Endothelial cell of umbilical vein (primary cell): ENCODE measurements at regions not wholly inside any gene's neighbourhood (a gene's known extent, or its start where the extent isn't known, plus 50 kb on each side); places are given as distances from the start of the nearest gene placed in this dataset.

Experiments used
- BruUV-seq: library from RNA; stranded (reverse); fragments of 400-500 nt; replicated peaks from 2 replicates; lab custom pipeline; 2021; lab: Mats Ljungman, UMichigan
- CTCF ChIA-PET: fragments of 300-600, 350-600 bp; sonication (Branson Sonifier 250); formaldehyde crosslinking; loops from one replicate; lab custom pipeline; 2021; ENCODE audit warnings: antibody characterized with exemption, inconsistent platforms; lab: Charles Lee
- POLR2A ChIA-PET: fragments of 300-600, 350-600 bp; sonication (Branson Sonifier 250); formaldehyde crosslinking; loops from one replicate; lab custom pipeline; 2021; ENCODE audit warnings: antibody characterized with exemption, inconsistent platforms; lab: Charles Lee
- DNase-seq: peaks from one replicate; pipeline ENCODE4 v3.0.0-alpha.2; 2011; ENCODE audit warnings: low read depth, low spot score
- FAIRE-seq: peaks from 2 replicates; lab custom pipeline; 2011; peaks lifted over from hg19 to GRCh38; lab: Jason Lieb, UNC
- H2AFZ ChIP-seq: 2 replicates; pipeline ENCODE4 v1.6.0; 2012; ENCODE audit warnings: low read depth, low read length, control low read depth, inconsistent platforms
- H3K27ac ChIP-seq: 2 replicates; pipeline ENCODE4 v1.5.1; 2011; ENCODE audit warnings: low read depth, mild to moderate bottlenecking, control low read depth, low read length, moderate library complexity; ENCODE audit not compliant: insufficient read depth
- H3K27me3 ChIP-seq, 2 experiments: 2 replicates each; pipeline versions ENCODE4 v1.6.0 to v1.6.1; 2011; ENCODE audit warnings: low read length in 2 of 2, mixed read lengths in 1 of 2; ENCODE audit not compliant: control insufficient read depth in 2 of 2, insufficient read depth in 2 of 2
- H3K36me3 ChIP-seq, 2 experiments: 2 replicates in 1 of 2; 3 replicates in 1 of 2; pipeline ENCODE4 v1.5.1; 2011; ENCODE audit warnings: low read length in 2 of 2, mild to moderate bottlenecking in 1 of 2, moderate library complexity in 1 of 2; ENCODE audit not compliant: control insufficient read depth in 2 of 2, insufficient read depth in 2 of 2; ENCODE audit errors: extremely low read depth in 1 of 2
- H3K4me1 ChIP-seq: 3 replicates; pipeline ENCODE4 v1.5.1; 2011; ENCODE audit warnings: mild to moderate bottlenecking, low read length; ENCODE audit not compliant: control insufficient read depth, insufficient read depth; ENCODE audit errors: extremely low read depth
- H3K4me2 ChIP-seq: 2 replicates; pipeline ENCODE4 v1.6.1; 2011; ENCODE audit warnings: low read length, control low read depth, mixed read lengths; ENCODE audit not compliant: insufficient read depth
- H3K4me3 ChIP-seq, 3 experiments: fragments of 200-600 bp in 1 of 3; sonication (generic), shearing (Covaris generic) in 1 of 3; replicated peaks in 1 of 3; 2 replicates each; pipeline ENCODE4 v1.5.1; 2011 to 2016; ENCODE audit warnings: control low read depth in 3 of 3, low read length in 3 of 3, mild to moderate bottlenecking in 2 of 3, inconsistent platforms in 1 of 3, low read depth in 1 of 3, moderate library complexity in 1 of 3; ENCODE audit not compliant: insufficient read depth in 1 of 3
- H3K79me2 ChIP-seq: 2 replicates; pipeline ENCODE4 v1.6.0; 2012; ENCODE audit warnings: low read length, inconsistent platforms; ENCODE audit not compliant: control insufficient read depth, insufficient read depth
- H3K9ac ChIP-seq: replicated peaks from 2 replicates; pipeline ENCODE3; 2011; ENCODE audit warnings: low read length, control low read depth; ENCODE audit not compliant: insufficient read depth; ENCODE audit errors: extremely low read depth
- H3K9me1 ChIP-seq: replicated peaks from 3 replicates; pipeline ENCODE4 v1.6.0; 2011; ENCODE audit warnings: mild to moderate bottlenecking, low read length; ENCODE audit not compliant: control insufficient read depth, insufficient read depth; ENCODE audit errors: extremely low read depth
- H3K9me3 ChIP-seq: replicated peaks from 2 replicates; pipeline ENCODE4 v1.5.1; 2012; ENCODE audit warnings: low read length, inconsistent platforms; ENCODE audit not compliant: control insufficient read depth, insufficient read depth
- H4K20me1 ChIP-seq: replicated peaks from 2 replicates; pipeline ENCODE3; 2011; ENCODE audit warnings: mild to moderate bottlenecking, low read length; ENCODE audit not compliant: control insufficient read depth, insufficient read depth; ENCODE audit errors: extremely low read depth
- EZH2 ChIP-seq: IDR thresholded peaks from 2 replicates; pipeline ENCODE4 v1.6.1; 2012; ENCODE audit warnings: borderline replicate concordance, low read depth, mild to moderate bottlenecking, moderate library complexity, low read length, inconsistent platforms; ENCODE audit not compliant: severe bottlenecking
- FOS ChIP-seq: IDR thresholded peaks from 2 replicates; pipeline ENCODE4 v1.6.1; 2011; ENCODE audit warnings: mild to moderate bottlenecking, low read length, moderate library complexity, borderline replicate concordance; ENCODE audit not compliant: insufficient read depth
- GATA2 ChIP-seq: IDR thresholded peaks from 2 replicates; pipeline ENCODE4 v1.7.0; 2011; ENCODE audit warnings: low read depth, mild to moderate bottlenecking, moderate library complexity, mixed read lengths, low read length; ENCODE audit not compliant: insufficient read length, insufficient read depth
- JUN ChIP-seq: IDR thresholded peaks from 2 replicates; pipeline ENCODE4 v1.6.1; 2011; ENCODE audit warnings: borderline replicate concordance, low read depth; ENCODE audit not compliant: insufficient read length, insufficient read depth
- MYC ChIP-seq: IDR thresholded peaks from one replicate; pipeline ENCODE4 v1.6.1; 2011; ENCODE audit warnings: mild to moderate bottlenecking, low read depth, low read length
- POLR2A ChIP-seq: IDR thresholded peaks from 2 replicates; pipeline ENCODE4 v1.6.1; 2012; ENCODE audit warnings: low read depth, mild to moderate bottlenecking, control low read depth, low read length
- POLR2AphosphoS5 ChIP-seq: IDR thresholded peaks from 2 replicates; pipeline ENCODE4 v1.6.1; 2012; ENCODE audit warnings: low read depth, mild to moderate bottlenecking, control low read depth, low read length, moderate library complexity; ENCODE audit not compliant: insufficient read depth
- dilution Hi-C: fragments of 300-500 bp; cut with MboI; formaldehyde crosslinking; loops from one replicate; pipeline ENCODE4 v1.15.0; 2019; ENCODE audit warnings: low sequenced_read_pairs; ENCODE audit not compliant: extremely low pct_ligation_motif_present
- intact Hi-C: fragments of 100-400 bp; cut with micrococcal nuclease; formaldehyde crosslinking; loops from one replicate; pipeline ENCODE4 v1.10.0; 2022
- TF ChIP-seq, protein P1 (sequence below), 2 donors: IDR thresholded peaks; 1 replicate in 1 of 2; 2 replicates in 1 of 2; pipeline ENCODE4 v1.5.1; 2011; ENCODE audit warnings: low read length in 2 of 2, mild to moderate bottlenecking in 2 of 2, moderate library complexity in 2 of 2, control low read depth in 1 of 2, inconsistent platforms in 1 of 2, low read depth in 1 of 2; ENCODE audit not compliant: insufficient read depth in 1 of 2; ENCODE audit errors: extremely low read depth in 1 of 2
- TF ChIP-seq, protein P2 (sequence below): IDR thresholded peaks from 2 replicates; pipeline ENCODE4 v1.6.1; 2011; ENCODE audit not compliant: insufficient read depth, insufficient read length

DNA sequence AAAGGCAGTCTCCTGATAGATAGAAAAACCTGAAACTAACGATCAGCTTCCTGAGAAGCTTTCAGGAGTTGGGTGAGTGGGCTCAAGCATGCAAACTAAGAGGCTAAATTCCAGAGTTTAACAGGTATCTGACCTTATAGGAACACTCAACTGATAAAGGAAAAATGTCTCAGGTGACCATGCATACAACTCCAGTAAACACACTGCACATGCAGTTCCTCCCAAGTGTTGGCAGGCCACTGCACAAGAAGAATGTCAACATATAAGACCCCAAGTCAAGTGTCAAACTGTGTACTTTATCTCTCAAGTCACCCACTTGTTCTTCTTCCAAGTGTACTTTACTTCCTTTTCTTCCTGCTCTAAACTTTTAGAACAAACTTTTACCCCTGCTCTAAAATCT is 981.2 kb downstream of the FAM133A start:
- Histone ChIP-seq H2AFZ (no peak overlapping the region), H3K9ac (no peak overlapping the region), H3K79me2 (no peaks in the 10 kb centered on the region), H4K20me1 (no peaks in the 10 kb centered on the region), H3K9me1 (no peaks in the 10 kb centered on the region), H3K27me3 (no peaks in the 10 kb centered on the region), H3K4me1 (no peaks in the 10 kb centered on the region), H3K9me3 (no peaks in the 10 kb centered on the region), H3K36me3 (no peaks in the 10 kb centered on the region), H3K4me3 (no peak overlapping the region), H3K4me2 (no peak overlapping the region), H3K27ac (no peak overlapping the region)
- intact Hi-C loops: no loop called here
- CTCF ChIA-PET: no interaction called here
- no peak for FAIRE-seq
- no TSS peak for BruUV-seq
- TF ChIP-seq POLR2A: no peak
- TF ChIP-seq FOS: no peak
- TF ChIP-seq JUN: no peak
- TF ChIP-seq EZH2: no peak
- no peak for TF ChIP-seq POLR2AphosphoS5
- TF ChIP-seq, protein P1, sequence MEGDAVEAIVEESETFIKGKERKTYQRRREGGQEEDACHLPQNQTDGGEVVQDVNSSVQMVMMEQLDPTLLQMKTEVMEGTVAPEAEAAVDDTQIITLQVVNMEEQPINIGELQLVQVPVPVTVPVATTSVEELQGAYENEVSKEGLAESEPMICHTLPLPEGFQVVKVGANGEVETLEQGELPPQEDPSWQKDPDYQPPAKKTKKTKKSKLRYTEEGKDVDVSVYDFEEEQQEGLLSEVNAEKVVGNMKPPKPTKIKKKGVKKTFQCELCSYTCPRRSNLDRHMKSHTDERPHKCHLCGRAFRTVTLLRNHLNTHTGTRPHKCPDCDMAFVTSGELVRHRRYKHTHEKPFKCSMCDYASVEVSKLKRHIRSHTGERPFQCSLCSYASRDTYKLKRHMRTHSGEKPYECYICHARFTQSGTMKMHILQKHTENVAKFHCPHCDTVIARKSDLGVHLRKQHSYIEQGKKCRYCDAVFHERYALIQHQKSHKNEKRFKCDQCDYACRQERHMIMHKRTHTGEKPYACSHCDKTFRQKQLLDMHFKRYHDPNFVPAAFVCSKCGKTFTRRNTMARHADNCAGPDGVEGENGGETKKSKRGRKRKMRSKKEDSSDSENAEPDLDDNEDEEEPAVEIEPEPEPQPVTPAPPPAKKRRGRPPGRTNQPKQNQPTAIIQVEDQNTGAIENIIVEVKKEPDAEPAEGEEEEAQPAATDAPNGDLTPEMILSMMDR (IDR thresholded peaks at IDR 0.05; ENCODE audit: extremely low read depth in 1 of 2, insufficient read depth in 1 of 2, low read depth in 1 of 2, low read length in 2 of 2): no peak
- TF ChIP-seq MYC: no peak
- TF ChIP-seq, protein P2, sequence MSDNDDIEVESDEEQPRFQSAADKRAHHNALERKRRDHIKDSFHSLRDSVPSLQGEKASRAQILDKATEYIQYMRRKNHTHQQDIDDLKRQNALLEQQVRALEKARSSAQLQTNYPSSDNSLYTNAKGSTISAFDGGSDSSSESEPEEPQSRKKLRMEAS: no peak
- TF ChIP-seq GATA2: no peak
- dilution Hi-C loops: no loop called here
- no peak for DNase-seq
- POLR2A ChIA-PET: no interaction called here
